ENCODE measurements at regions not wholly inside any gene's neighbourhood (a gene's known extent, or its start where the extent isn't known, plus 50 kb on each side); places are given as distances from the start of the nearest gene placed in this dataset.
"Not testable (repeated sequence)": the region's sequence is repeated elsewhere in the genome, so short reads cannot be mapped to it uniquely, and the experiment has no call there.

DNA sequence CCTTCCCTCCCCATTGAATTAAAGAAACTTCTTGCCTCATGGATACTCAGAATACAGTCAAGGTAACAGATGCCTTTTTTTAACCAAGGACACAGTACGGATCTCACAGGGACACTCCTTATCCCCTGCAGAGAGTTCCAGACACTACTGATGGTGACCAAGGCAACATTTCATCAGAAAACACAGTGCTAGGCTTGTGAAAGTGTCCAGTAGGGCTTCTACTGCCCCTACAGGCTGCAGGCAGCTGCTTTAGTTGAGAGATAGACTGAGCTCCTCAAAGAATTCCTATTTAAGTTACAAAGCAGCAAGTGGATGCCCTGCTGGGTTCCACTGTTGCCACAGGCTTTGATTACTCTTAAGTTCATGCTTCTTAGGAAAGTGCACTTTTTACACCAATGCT is 2137.8 kb upstream of the DEFB115 start:
- 0 out of 2 replicates have a peak, but pooled peaks have one; percentile 6 for TF ChIP-seq CTCF (IDR thresholded peaks at IDR 0.05)
- H3K27ac ChIP-seq, result not testable (repeated sequence)

DNA sequence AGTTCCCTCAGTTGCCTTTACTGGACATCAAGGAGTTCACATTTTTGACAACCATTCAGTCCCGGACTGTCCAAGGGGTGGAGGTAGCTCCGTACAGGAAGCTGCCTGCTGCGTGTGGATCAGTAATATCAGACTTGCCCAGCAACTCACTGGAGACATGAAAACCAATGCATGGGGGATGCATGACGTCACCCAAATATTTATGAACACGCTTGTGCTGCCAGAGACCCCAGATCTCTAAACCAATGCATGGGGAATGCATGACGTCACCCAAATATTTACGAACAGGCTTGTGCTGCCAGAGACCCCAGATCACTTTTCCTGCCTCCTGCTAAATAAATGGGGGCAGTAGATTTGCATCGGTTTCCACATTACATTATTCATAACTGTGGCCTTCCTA is 2137.4 kb upstream of the DEFB115 start:
- not testable (repeated sequence) for H3K27ac ChIP-seq

DNA sequence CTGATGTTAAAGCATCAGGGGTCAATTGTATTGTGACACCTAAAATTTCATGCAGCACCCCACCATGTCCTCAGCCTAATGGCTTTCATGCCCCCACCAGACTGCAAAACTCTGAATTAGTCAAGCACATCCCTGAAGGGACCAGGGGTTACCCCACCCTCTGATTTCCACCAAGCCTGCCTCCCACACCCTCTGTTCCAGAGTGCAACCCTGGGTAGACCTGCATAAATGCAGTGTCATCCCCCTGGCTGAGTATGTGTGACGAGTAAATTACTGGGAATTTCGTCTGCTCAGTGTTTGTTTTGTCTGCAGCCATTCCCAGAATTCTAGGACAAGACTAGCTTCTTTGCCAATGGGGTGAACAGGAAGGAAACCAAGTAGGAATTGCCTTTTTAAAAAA is 2136.9 kb upstream of the DEFB115 start:
- H3K27ac ChIP-seq, result not testable (repeated sequence)

GRCh38 chr20:29122784-29123183 is 2134.7 kb upstream of the DEFB115 start:
- H3K27ac ChIP-seq, result not testable (repeated sequence)

DNA sequence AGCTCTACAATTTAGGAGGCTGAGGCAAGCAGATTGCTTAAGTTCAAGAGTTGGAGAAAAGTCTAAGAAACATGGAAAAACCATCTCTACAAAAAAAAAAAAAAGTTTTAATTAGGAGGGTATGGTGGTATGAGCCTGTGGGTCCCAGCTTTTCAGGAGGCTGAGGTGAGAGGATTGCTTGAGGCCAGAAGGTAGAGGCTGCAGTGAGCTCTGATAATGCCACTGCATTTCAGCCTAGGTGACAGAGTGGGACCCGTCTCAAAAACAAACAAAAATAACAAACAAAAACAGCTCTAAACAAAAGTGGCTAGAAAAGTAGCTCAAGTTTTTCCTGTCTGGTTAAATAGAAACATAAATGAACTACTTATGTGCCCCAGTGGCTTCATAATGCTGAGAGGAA is 2133.6 kb upstream of the DEFB115 start:
- H3K27ac ChIP-seq, result no peak overlapping the region
- no peak for TF ChIP-seq ZFX (IDR thresholded peaks at IDR 0.05; ENCODE audit: borderline replicate concordance)
- TF ChIP-seq CTCF (IDR thresholded peaks at IDR 0.05), result no peak
